ENCODE measurements at regions not wholly inside any gene's neighbourhood (a gene's known extent, or its start where the extent isn't known, plus 50 kb on each side); places are given as distances from the start of the nearest gene placed in this dataset.

- DNase-seq (ENCODE audit: low read depth) (no peak), FAIRE-seq (no peak)
- Mint-ChIP-seq H3K27ac (ENCODE audit: unreplicated experiment) (no peak overlapping the region), H3K9me3 (ENCODE audit: unreplicated experiment) (no peaks in the 10 kb centered on the region), H3K4me1 (ENCODE audit: low read depth, unreplicated experiment) (peaks cover 15% of the 10 kb centered on the region), H3K4me3 (ENCODE audit: unreplicated experiment) (no peak overlapping the region), H3K36me3 (ENCODE audit: low read depth, unreplicated experiment) (no peaks in the 10 kb centered on the region), H3K27me3 (ENCODE audit: low read depth, unreplicated experiment) (no peaks in the 10 kb centered on the region)
- peaks cover 20% of the 10 kb centered on the region for H3K4me1 ChIP-seq (ENCODE audit: insufficient read depth, low read length)
- H3K36me3 ChIP-seq (ENCODE audit: insufficient read depth, low read length), result no peaks in the 10 kb centered on the region
- no peak overlapping the region for H3K27ac ChIP-seq (ENCODE audit: low read depth, low read length)
- no peak overlapping the region for H3K4me2 ChIP-seq (ENCODE audit: low read length)
- no peaks in the 10 kb centered on the region for H3K27me3 ChIP-seq (ENCODE audit: insufficient read depth, low read length)
- H3K9ac ChIP-seq (ENCODE audit: low read length), result no peak overlapping the region
- no peaks in the 10 kb centered on the region for H3K9me3 ChIP-seq (ENCODE audit: insufficient read depth, low read depth, low read length)
- no peaks in the 10 kb centered on the region for H4K20me1 ChIP-seq (ENCODE audit: insufficient read depth, low read length)
- no peaks in the 10 kb centered on the region for H3K79me2 ChIP-seq (ENCODE audit: insufficient read depth, low read length)
- no peak for TF ChIP-seq EZH2 (IDR thresholded peaks at IDR 0.05; ENCODE audit: insufficient read depth, low read length)
- no peak for TF ChIP-seq CTCF (IDR thresholded peaks at IDR 0.05; ENCODE audit: insufficient read depth, low read depth, low read length)
- H3K4me3 ChIP-seq (ENCODE audit: insufficient read depth, low read depth, low read length), result no peak overlapping the region
- no peak overlapping the region for H2AFZ ChIP-seq (ENCODE audit: low read depth, low read length)
Observed at GRCh38 chr14:49989966-49990365, 97.1 kb downstream of the ARF6 start.

- Mint-ChIP-seq H3K27me3 (ENCODE audit: low read depth, unreplicated experiment) (no peaks in the 10 kb centered on the region), H3K4me1 (ENCODE audit: low read depth, unreplicated experiment) (peaks cover 22% of the 10 kb centered on the region), H3K27ac (ENCODE audit: unreplicated experiment) (no peak overlapping the region), H3K4me3 (ENCODE audit: unreplicated experiment) (no peak overlapping the region), H3K9me3 (ENCODE audit: unreplicated experiment) (no peaks in the 10 kb centered on the region), H3K36me3 (ENCODE audit: low read depth, unreplicated experiment) (no peaks in the 10 kb centered on the region)
- H3K4me2 ChIP-seq (ENCODE audit: low read length), result no peak overlapping the region
- H3K27me3 ChIP-seq (ENCODE audit: insufficient read depth, low read length), result no peaks in the 10 kb centered on the region
- no peaks in the 10 kb centered on the region for H3K79me2 ChIP-seq (ENCODE audit: insufficient read depth, low read length)
- TF ChIP-seq CTCF (IDR thresholded peaks at IDR 0.05; ENCODE audit: insufficient read depth, low read depth, low read length), result no peak
- no peak for TF ChIP-seq EZH2 (IDR thresholded peaks at IDR 0.05; ENCODE audit: insufficient read depth, low read length)
- no peak overlapping the region for H2AFZ ChIP-seq (ENCODE audit: low read depth, low read length)
- DNase-seq (ENCODE audit: low read depth) (no peak), FAIRE-seq (no peak)
- H3K27ac ChIP-seq (ENCODE audit: low read depth, low read length), result no peak overlapping the region
- peaks cover 20% of the 10 kb centered on the region for H3K4me1 ChIP-seq (ENCODE audit: insufficient read depth, low read length)
- H3K9ac ChIP-seq (ENCODE audit: low read length), result no peak overlapping the region
- no peaks in the 10 kb centered on the region for H3K9me3 ChIP-seq (ENCODE audit: insufficient read depth, low read depth, low read length)
- no peak overlapping the region for H3K4me3 ChIP-seq (ENCODE audit: insufficient read depth, low read depth, low read length)
- H4K20me1 ChIP-seq (ENCODE audit: insufficient read depth, low read length), result no peaks in the 10 kb centered on the region
- H3K36me3 ChIP-seq (ENCODE audit: insufficient read depth, low read length), result no peaks in the 10 kb centered on the region
Observed at GRCh38 chr14:49991491-49991890, 98.6 kb downstream of the ARF6 start.

GRCh38 chr14:49992036-49992435, 99.2 kb downstream of the ARF6 start:
- Histone ChIP-seq H3K9me3 (ENCODE audit: insufficient read depth, low read depth, low read length) (no peaks in the 10 kb centered on the region), H4K20me1 (ENCODE audit: insufficient read depth, low read length) (no peaks in the 10 kb centered on the region), H3K4me1 (ENCODE audit: insufficient read depth, low read length) (peaks cover 15% of the 10 kb centered on the region), H3K79me2 (ENCODE audit: insufficient read depth, low read length) (no peaks in the 10 kb centered on the region), H3K4me3 (ENCODE audit: insufficient read depth, low read depth, low read length) (no peak overlapping the region), H3K27ac (ENCODE audit: low read depth, low read length) (no peak overlapping the region), H2AFZ (ENCODE audit: low read depth, low read length) (no peak overlapping the region), H3K36me3 (ENCODE audit: insufficient read depth, low read length) (no peaks in the 10 kb centered on the region), H3K9ac (ENCODE audit: low read length) (no peak overlapping the region), H3K4me2 (ENCODE audit: low read length) (no peak overlapping the region), H3K27me3 (ENCODE audit: insufficient read depth, low read length) (no peaks in the 10 kb centered on the region)
- no peaks in the 10 kb centered on the region for H3K27me3 Mint-ChIP-seq (ENCODE audit: low read depth, unreplicated experiment)
- no peak for FAIRE-seq
- no peaks in the 10 kb centered on the region for H3K36me3 Mint-ChIP-seq (ENCODE audit: low read depth, unreplicated experiment)
- no peaks in the 10 kb centered on the region for H3K9me3 Mint-ChIP-seq (ENCODE audit: unreplicated experiment)
- no peak overlapping the region for H3K27ac Mint-ChIP-seq (ENCODE audit: unreplicated experiment)
- no peak overlapping the region for H3K4me3 Mint-ChIP-seq (ENCODE audit: unreplicated experiment)
- TF ChIP-seq EZH2 (IDR thresholded peaks at IDR 0.05; ENCODE audit: insufficient read depth, low read length) (no peak), CTCF (IDR thresholded peaks at IDR 0.05; ENCODE audit: insufficient read depth, low read depth, low read length) (no peak)
- no peak for DNase-seq (ENCODE audit: low read depth)
- H3K4me1 Mint-ChIP-seq (ENCODE audit: low read depth, unreplicated experiment), result peaks cover 17% of the 10 kb centered on the region

Measured in astrocyte (in vitro differentiated cells and primary cell).